Mesenchymal stem cell (in vitro differentiated cells and primary cell): ENCODE measurements at regions not wholly inside any gene's neighbourhood (a gene's known extent, or its start where the extent isn't known, plus 50 kb on each side); places are given as distances from the start of the nearest gene placed in this dataset.

Experiments
- DNase-seq: peaks from one replicate; pipeline ENCODE4 v3.0.0-alpha.2; 2013
- H2AFZ ChIP-seq: one replicate; pipeline ENCODE4 v1.6.1; 2013; ENCODE audit warnings: low read depth, mild to moderate bottlenecking, control low read depth, inconsistent platforms, low read length, moderate library complexity
- H2AK5ac ChIP-seq: 2 replicates; pipeline ENCODE4 v1.6.1; 2013; ENCODE audit warnings: low read length, moderate library complexity, mild to moderate bottlenecking, inconsistent platforms; ENCODE audit not compliant: severe bottlenecking
- H2BK120ac ChIP-seq: one replicate; pipeline ENCODE4 v1.6.1; 2013; ENCODE audit warnings: low read depth, mild to moderate bottlenecking, inconsistent platforms, low read length, moderate library complexity
- H2BK12ac ChIP-seq, 2 experiments: one replicate each; pipeline ENCODE4 v1.6.1; 2013; ENCODE audit warnings: inconsistent platforms in 2 of 2, low read length in 2 of 2, mild to moderate bottlenecking in 2 of 2, moderate library complexity in 2 of 2, control low read depth in 1 of 2
- H2BK15ac ChIP-seq: one replicate; pipeline ENCODE4 v1.6.1; 2013; ENCODE audit warnings: mild to moderate bottlenecking, low read depth, inconsistent platforms; ENCODE audit not compliant: poor library complexity, severe bottlenecking
- H2BK5ac ChIP-seq: 2 replicates; pipeline ENCODE4 v1.6.1; 2013; ENCODE audit warnings: low read depth, mild to moderate bottlenecking, low read length, control low read depth, inconsistent platforms; ENCODE audit not compliant: poor library complexity, severe bottlenecking
- H3K14ac ChIP-seq, 2 experiments: one replicate each; pipeline ENCODE4 v1.6.1; 2013; ENCODE audit warnings: inconsistent platforms in 2 of 2, low read length in 2 of 2, control low read depth in 1 of 2, mild to moderate bottlenecking in 1 of 2, moderate library complexity in 1 of 2
- H3K18ac ChIP-seq, 2 experiments: one replicate each; pipeline ENCODE4 v1.6.1; 2013; ENCODE audit warnings: inconsistent platforms in 2 of 2, low read length in 2 of 2, control low read depth in 1 of 2, low read depth in 1 of 2, mild to moderate bottlenecking in 1 of 2
- H3K23ac ChIP-seq, 2 experiments: one replicate each; pipeline ENCODE4 v1.6.1; 2013; ENCODE audit warnings: inconsistent platforms in 2 of 2, low read length in 2 of 2, mild to moderate bottlenecking in 2 of 2, moderate library complexity in 2 of 2, control low read depth in 1 of 2
- H3K27ac ChIP-seq: 2 replicates; pipeline ENCODE4 v1.5.1; 2013; ENCODE audit warnings: mild to moderate bottlenecking, moderate library complexity, low read length, control low read depth, inconsistent platforms; ENCODE audit not compliant: poor library complexity, severe bottlenecking
- H3K27me3 ChIP-seq, 2 experiments: 2 replicates each; pipeline versions ENCODE4 v1.6.1 to v1.7.0; 2013; ENCODE audit warnings: low read length in 2 of 2, mild to moderate bottlenecking in 2 of 2, moderate library complexity in 2 of 2, control low read depth in 1 of 2, inconsistent platforms in 1 of 2; ENCODE audit not compliant: control insufficient read depth in 1 of 2, insufficient read depth in 1 of 2
- H3K36me3 ChIP-seq, 2 experiments: 2 replicates each; pipeline versions ENCODE4 v1.6.1 to v1.7.0; 2013; ENCODE audit warnings: low read length in 2 of 2, control low read depth in 1 of 2, inconsistent platforms in 1 of 2, low read depth in 1 of 2, mild to moderate bottlenecking in 1 of 2; ENCODE audit not compliant: insufficient read depth in 2 of 2, control insufficient read depth in 1 of 2
- H3K4ac ChIP-seq, 2 experiments: one replicate each; pipeline ENCODE4 v1.6.1; 2013; ENCODE audit warnings: inconsistent platforms in 2 of 2, low read length in 2 of 2, mild to moderate bottlenecking in 2 of 2, moderate library complexity in 2 of 2, control low read depth in 1 of 2, low read depth in 1 of 2
- H3K4me1 ChIP-seq: 2 replicates; pipeline ENCODE4 v1.6.1; 2013; ENCODE audit warnings: low read depth, low read length, control low read depth; ENCODE audit not compliant: control insufficient read depth, insufficient read depth
- H3K4me2 ChIP-seq: 2 replicates; pipeline ENCODE4 v1.6.1; 2013; ENCODE audit warnings: low read length, mild to moderate bottlenecking, inconsistent platforms; ENCODE audit not compliant: poor library complexity, severe bottlenecking
- H3K4me3 ChIP-seq, 2 experiments: 2 replicates each; pipeline versions ENCODE4 v1.5.1 to v1.7.0; 2013; ENCODE audit warnings: low read length in 2 of 2, mild to moderate bottlenecking in 2 of 2, control low read depth in 1 of 2, low read depth in 1 of 2; ENCODE audit not compliant: insufficient read depth in 1 of 2
- H3K79me1 ChIP-seq: replicated peaks from 2 replicates; pipeline ENCODE4 v1.6.1; 2013; ENCODE audit warnings: mild to moderate bottlenecking, control low read depth, low read length, inconsistent platforms; ENCODE audit not compliant: poor library complexity, severe bottlenecking
- H3K9ac ChIP-seq: 2 replicates; pipeline ENCODE4 v1.7.0; 2013; ENCODE audit warnings: mild to moderate bottlenecking, low read length, moderate library complexity
- H3K9me3 ChIP-seq: 2 replicates; pipeline ENCODE4 v1.7.0; 2013; ENCODE audit warnings: mild to moderate bottlenecking, low read length; ENCODE audit not compliant: control insufficient read depth
- H4K8ac ChIP-seq: one replicate; pipeline ENCODE4 v1.6.1; 2013; ENCODE audit warnings: inconsistent platforms, mild to moderate bottlenecking, low read length, moderate library complexity
- H4K91ac ChIP-seq: one replicate; pipeline ENCODE4 v1.6.1; 2013; ENCODE audit warnings: mild to moderate bottlenecking, low read length, inconsistent platforms
- WGBS: methylation state at CpG from one replicate; pipeline ENCODE4 v1.1.7; 2013; ENCODE audit warnings: mixed read lengths; 5-methylcytosine and 5-hydroxymethylcytosine counted together

- peaks cover 0 to 4% of the 10 kb centered on the region in 2 experiments for H3K27me3 ChIP-seq
- H3K4me3 ChIP-seq: no peak overlapping the region
- H3K23ac ChIP-seq: no peak overlapping the region
- H2BK5ac ChIP-seq: no peak overlapping the region
- no peak overlapping the region for H2BK120ac ChIP-seq
- H3K27ac ChIP-seq: no peak overlapping the region
- no peak overlapping the region for H4K8ac ChIP-seq
- no peak overlapping the region for H2BK15ac ChIP-seq
- H3K18ac ChIP-seq: no peak overlapping the region
- no peak overlapping the region for H2AFZ ChIP-seq
- DNase-seq: no peak
- no peaks in the 10 kb centered on the region for H3K79me1 ChIP-seq
- H2AK5ac ChIP-seq: no peak overlapping the region
- no peak overlapping the region for H4K91ac ChIP-seq
- no peak overlapping the region for H3K14ac ChIP-seq
- no peaks in the 10 kb centered on the region for H3K36me3 ChIP-seq
- 58% methylated on average over 5 of the region's 5 CpGs for WGBS
- H3K9ac ChIP-seq: no peak overlapping the region
- H3K4me2 ChIP-seq: no peak overlapping the region
- H3K9me3 ChIP-seq: no peaks in the 10 kb centered on the region
- no peak overlapping the region for H2BK12ac ChIP-seq
- no peak overlapping the region for H3K4ac ChIP-seq
- no peaks in the 10 kb centered on the region for H3K4me1 ChIP-seq
Observed at GRCh38 chr12:13504736-13505135, 308.2 kb downstream of the EMP1 start.

GRCh38 chr12:13504074-13504473, 307.5 kb downstream of the EMP1 start:
- Histone ChIP-seq H3K9ac (peak overlapping the region; percentile 4), H2BK15ac (no peak overlapping the region), H3K27ac (no peak overlapping the region), H3K36me3 (no peaks in the 10 kb centered on the region), H4K8ac (no peak overlapping the region), H2BK120ac (no peak overlapping the region), H3K27me3 (peaks cover under 1 to 4% of the 10 kb centered on the region in 2 experiments), H2AFZ (no peak overlapping the region), H3K4ac (no peak overlapping the region), H3K4me3 (no peak overlapping the region), H3K4me2 (no peak overlapping the region), H3K4me1 (no peaks in the 10 kb centered on the region), H3K18ac (no peak overlapping the region), H3K14ac (no peak overlapping the region), H3K9me3 (no peaks in the 10 kb centered on the region), H3K79me1 (no peaks in the 10 kb centered on the region), H2BK5ac (no peak overlapping the region), H3K23ac (no peak overlapping the region), H2AK5ac (no peak overlapping the region), H4K91ac (no peak overlapping the region), H2BK12ac (no peak overlapping the region)
- no peak for DNase-seq

- Histone ChIP-seq H2AK5ac (no peak overlapping the region), H3K36me3 (no peaks in the 10 kb centered on the region), H4K8ac (no peak overlapping the region), H2BK5ac (no peak overlapping the region), H2BK12ac (no peak overlapping the region), H3K9ac (no peak overlapping the region), H3K4ac (no peak overlapping the region), H3K27me3 (peaks cover 9 to 10% of the 10 kb centered on the region in 2 experiments), H3K18ac (no peak overlapping the region), H3K27ac (no peak overlapping the region), H3K4me1 (no peaks in the 10 kb centered on the region), H3K23ac (no peak overlapping the region), H3K9me3 (no peaks in the 10 kb centered on the region), H4K91ac (no peak overlapping the region), H3K4me2 (no peak overlapping the region), H2BK120ac (no peak overlapping the region), H2AFZ (no peak overlapping the region), H3K79me1 (no peaks in the 10 kb centered on the region), H2BK15ac (no peak overlapping the region), H3K4me3 (no peak overlapping the region), H3K14ac (no peak overlapping the region)
- WGBS: 90% methylated on average over 2 of the region's 2 CpGs
- DNase-seq: no peak
Observed at GRCh38 chr12:13503094-13503835, 306.7 kb downstream of the EMP1 start.

GRCh38 chr12:13499008-13499407, 302.5 kb downstream of the EMP1 start:
- H3K4me3 ChIP-seq: no peak overlapping the region
- 24% methylated on average over 3 of the region's 3 CpGs for WGBS
- H2AK5ac ChIP-seq: no peak overlapping the region
- no peak overlapping the region for H2BK120ac ChIP-seq
- H3K27me3 ChIP-seq: peaks cover 5 to 11% of the 10 kb centered on the region in 2 experiments
- no peak overlapping the region for H3K4me2 ChIP-seq
- no peak overlapping the region for H2AFZ ChIP-seq
- H4K8ac ChIP-seq: no peak overlapping the region
- H3K9ac ChIP-seq: no peak overlapping the region
- H3K9me3 ChIP-seq: no peaks in the 10 kb centered on the region
- H2BK5ac ChIP-seq: no peak overlapping the region
- DNase-seq: no peak
- no peaks in the 10 kb centered on the region for H3K79me1 ChIP-seq
- no peak overlapping the region for H2BK15ac ChIP-seq
- no peak overlapping the region for H3K18ac ChIP-seq
- H3K36me3 ChIP-seq: no peaks in the 10 kb centered on the region
- no peak overlapping the region for H3K4ac ChIP-seq
- no peaks in the 10 kb centered on the region for H3K4me1 ChIP-seq
- no peak overlapping the region for H3K14ac ChIP-seq
- H3K27ac ChIP-seq: no peak overlapping the region
- no peak overlapping the region for H2BK12ac ChIP-seq
- no peak overlapping the region for H4K91ac ChIP-seq
- no peak overlapping the region for H3K23ac ChIP-seq
